OCI-LY1 (cell line): ENCODE measurements at regions not wholly inside any gene's neighbourhood (a gene's known extent, or its start where the extent isn't known, plus 50 kb on each side); places are given as distances from the start of the nearest gene placed in this dataset.

Experiments used
- CTCF ChIP-seq: fragments of 200-600 bp; sonication (generic), shearing (Covaris generic); IDR thresholded peaks from 2 replicates; pipeline ENCODE4 v1.5.1; 2017; ENCODE audit warnings: mild to moderate bottlenecking, antibody characterized with exemption, low read length, moderate library complexity, mixed read lengths
- EZH2 ChIP-seq: fragments of 200-600 bp; sonication (generic), shearing (Covaris generic); IDR thresholded peaks from 2 replicates; pipeline ENCODE4 v1.8.0; 2017; ENCODE audit warnings: borderline replicate concordance, mixed run types, mild to moderate bottlenecking, antibody characterized with exemption, low read length, moderate library complexity, mixed read lengths

DNA sequence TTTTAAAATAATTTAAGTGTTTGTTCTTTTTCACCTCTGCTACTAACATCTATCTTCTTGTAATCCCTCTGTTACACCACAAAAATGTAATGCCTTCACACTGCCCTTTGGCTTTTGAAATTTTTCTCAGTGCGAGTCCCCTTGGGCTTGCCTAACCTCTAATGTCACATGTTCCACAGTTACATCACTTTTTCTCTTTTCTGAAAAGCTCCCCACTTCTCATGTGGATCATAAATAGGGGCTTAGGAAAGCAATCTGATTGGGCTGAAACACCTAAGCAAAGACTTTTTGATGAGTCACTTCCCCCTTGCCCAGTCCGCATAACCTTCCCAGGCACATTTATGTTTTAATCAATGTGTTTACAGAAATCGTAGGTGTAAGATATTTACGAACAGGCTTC is 288.2 kb downstream of the IPMK start:
- TF ChIP-seq CTCF: no peak
- TF ChIP-seq EZH2: no peak
